ENCODE measurements at regions not wholly inside any gene's neighbourhood (a gene's known extent, or its start where the extent isn't known, plus 50 kb on each side); places are given as distances from the start of the nearest gene placed in this dataset.

GRCh38 chr3:84236261-84236660 is 722.5 kb upstream of the CADM2 start:
- H3K9me3 ChIP-seq (ENCODE audit: control insufficient read depth, low read length), result peaks cover 26% of the 10 kb centered on the region
- WGBS, 2 experiments (ENCODE audit: insufficient coverage in 1 of 2, insufficient read length in 1 of 2), result 94% methylated on average over 4 of the region's 4 CpGs; no CpG with 5 or more reads in 1 of the 2 experiments
- Mint-ChIP-seq H3K9me3 (peaks cover 30% of the 10 kb centered on the region), H3K4me1 (peaks cover 4% of the 10 kb centered on the region), H3K27me3 (ENCODE audit: insufficient read depth) (no peaks in the 10 kb centered on the region), H3K27ac (no peak overlapping the region), H3K36me3 (ENCODE audit: low read depth) (peaks cover 7% of the 10 kb centered on the region), H3K4me3 (no peak overlapping the region)
- no peak overlapping the region for H3K9ac ChIP-seq (ENCODE audit: extremely low read depth, low read length, poor library complexity, severe bottlenecking)
- TF ChIP-seq CTCF (conservative IDR thresholded peaks at IDR 0.05), result no peak
- no peaks in the 10 kb centered on the region for H3K4me1 ChIP-seq (ENCODE audit: control insufficient read depth, insufficient read depth, low read length)
- no peak overlapping the region for H3K27ac ChIP-seq (ENCODE audit: low read depth, low read length)
- no peaks in the 10 kb centered on the region for H3K27me3 ChIP-seq (ENCODE audit: control insufficient read depth, insufficient read depth, low read length, poor library complexity, severe bottlenecking)
- no peaks in the 10 kb centered on the region for H3K36me3 ChIP-seq (ENCODE audit: control insufficient read depth, insufficient read depth, low read length)
- DNase-seq, result no peak
- no peak overlapping the region for H3K4me3 ChIP-seq (ENCODE audit: low read length)

GRCh38 chr3:84245789-84246188 is 713.0 kb upstream of the CADM2 start:
- peaks cover 9% of the 10 kb centered on the region for H3K9me3 Mint-ChIP-seq
- no peaks in the 10 kb centered on the region for H3K27me3 ChIP-seq (ENCODE audit: control insufficient read depth, insufficient read depth, low read length, poor library complexity, severe bottlenecking)
- no peak overlapping the region for H3K4me3 ChIP-seq (ENCODE audit: low read length)
- H3K27ac Mint-ChIP-seq, result no peak overlapping the region
- H3K4me3 Mint-ChIP-seq, result no peak overlapping the region
- H3K36me3 ChIP-seq (ENCODE audit: control insufficient read depth, insufficient read depth, low read length), result no peaks in the 10 kb centered on the region
- no peaks in the 10 kb centered on the region for H3K4me1 Mint-ChIP-seq
- H3K9ac ChIP-seq (ENCODE audit: extremely low read depth, low read length, poor library complexity, severe bottlenecking), result no peak overlapping the region
- no peaks in the 10 kb centered on the region for H3K27me3 Mint-ChIP-seq (ENCODE audit: insufficient read depth)
- no peaks in the 10 kb centered on the region for H3K36me3 Mint-ChIP-seq (ENCODE audit: low read depth)
- H3K27ac ChIP-seq (ENCODE audit: low read depth, low read length), result no peak overlapping the region
- H3K9me3 ChIP-seq (ENCODE audit: control insufficient read depth, low read length), result no peaks in the 10 kb centered on the region
- 91 to 100% methylated on average over 1 of the region's 1 CpG for WGBS, 2 experiments (ENCODE audit: insufficient coverage in 1 of 2, insufficient read length in 1 of 2)
- H3K4me1 ChIP-seq (ENCODE audit: control insufficient read depth, insufficient read depth, low read length), result no peaks in the 10 kb centered on the region
- no peak for DNase-seq
- TF ChIP-seq CTCF (conservative IDR thresholded peaks at IDR 0.05), result no peak

GRCh38 chr3:84260596-84260995 is 698.2 kb upstream of the CADM2 start:
- no peak overlapping the region for H3K27ac ChIP-seq (ENCODE audit: low read depth, low read length)
- Mint-ChIP-seq H3K9me3 (no peaks in the 10 kb centered on the region), H3K27ac (no peak overlapping the region), H3K27me3 (ENCODE audit: insufficient read depth) (no peaks in the 10 kb centered on the region), H3K36me3 (ENCODE audit: low read depth) (no peaks in the 10 kb centered on the region), H3K4me3 (no peak overlapping the region), H3K4me1 (peaks cover 9% of the 10 kb centered on the region)
- DNase-seq, result no peak
- H3K9me3 ChIP-seq (ENCODE audit: control insufficient read depth, low read length), result no peaks in the 10 kb centered on the region
- H3K4me3 ChIP-seq (ENCODE audit: low read length), result no peak overlapping the region
- 94% methylated on average over 2 of the region's 3 CpGs; no CpG with 5 or more reads in 1 of the 2 experiments for WGBS, 2 experiments (ENCODE audit: insufficient coverage in 1 of 2, insufficient read length in 1 of 2)
- H3K9ac ChIP-seq (ENCODE audit: extremely low read depth, low read length, poor library complexity, severe bottlenecking), result no peak overlapping the region
- H3K36me3 ChIP-seq (ENCODE audit: control insufficient read depth, insufficient read depth, low read length), result no peaks in the 10 kb centered on the region
- no peaks in the 10 kb centered on the region for H3K4me1 ChIP-seq (ENCODE audit: control insufficient read depth, insufficient read depth, low read length)
- TF ChIP-seq CTCF (conservative IDR thresholded peaks at IDR 0.05), result no peak
- H3K27me3 ChIP-seq (ENCODE audit: control insufficient read depth, insufficient read depth, low read length, poor library complexity, severe bottlenecking), result no peaks in the 10 kb centered on the region
